ENCODE measurements at regions not wholly inside any gene's neighbourhood (a gene's known extent, or its start where the extent isn't known, plus 50 kb on each side); places are given as distances from the start of the nearest gene placed in this dataset.

DNA sequence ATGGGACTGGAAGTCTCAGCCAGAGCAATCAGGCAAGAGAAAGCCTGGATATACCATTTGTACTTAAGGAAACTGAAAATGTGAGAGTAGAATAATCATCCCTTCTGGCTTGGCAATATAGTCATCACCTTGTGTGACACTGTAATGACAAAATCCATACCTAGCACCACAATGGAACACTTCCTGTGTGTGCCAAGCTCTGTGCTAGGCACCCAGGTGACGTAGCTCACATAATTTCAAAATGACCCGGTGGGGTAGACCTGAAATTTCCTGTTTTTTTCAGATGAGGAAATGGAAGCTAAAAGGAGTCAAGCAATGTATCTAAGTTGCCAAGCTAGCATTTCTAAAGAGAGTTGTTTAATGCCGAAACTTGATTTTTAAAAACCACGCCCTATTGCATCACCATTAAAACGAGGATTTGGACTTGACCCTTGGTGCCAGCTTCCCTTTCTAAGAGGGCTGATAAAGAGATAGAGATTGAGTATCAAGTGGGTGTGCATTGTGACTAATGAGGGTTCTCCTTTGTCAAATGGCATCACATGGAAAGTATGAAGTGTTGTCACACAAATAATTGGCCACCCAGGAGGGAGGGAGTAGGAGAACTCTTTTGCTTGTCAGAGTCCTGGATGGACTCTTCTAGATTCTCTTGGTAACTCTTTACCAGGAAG, 141.3 kb upstream of the PDZRN3 start:
- no peak overlapping the region for H3K4me3 ChIP-seq (ENCODE audit: low read depth, low read length)
- TF ChIP-seq, protein P1, sequence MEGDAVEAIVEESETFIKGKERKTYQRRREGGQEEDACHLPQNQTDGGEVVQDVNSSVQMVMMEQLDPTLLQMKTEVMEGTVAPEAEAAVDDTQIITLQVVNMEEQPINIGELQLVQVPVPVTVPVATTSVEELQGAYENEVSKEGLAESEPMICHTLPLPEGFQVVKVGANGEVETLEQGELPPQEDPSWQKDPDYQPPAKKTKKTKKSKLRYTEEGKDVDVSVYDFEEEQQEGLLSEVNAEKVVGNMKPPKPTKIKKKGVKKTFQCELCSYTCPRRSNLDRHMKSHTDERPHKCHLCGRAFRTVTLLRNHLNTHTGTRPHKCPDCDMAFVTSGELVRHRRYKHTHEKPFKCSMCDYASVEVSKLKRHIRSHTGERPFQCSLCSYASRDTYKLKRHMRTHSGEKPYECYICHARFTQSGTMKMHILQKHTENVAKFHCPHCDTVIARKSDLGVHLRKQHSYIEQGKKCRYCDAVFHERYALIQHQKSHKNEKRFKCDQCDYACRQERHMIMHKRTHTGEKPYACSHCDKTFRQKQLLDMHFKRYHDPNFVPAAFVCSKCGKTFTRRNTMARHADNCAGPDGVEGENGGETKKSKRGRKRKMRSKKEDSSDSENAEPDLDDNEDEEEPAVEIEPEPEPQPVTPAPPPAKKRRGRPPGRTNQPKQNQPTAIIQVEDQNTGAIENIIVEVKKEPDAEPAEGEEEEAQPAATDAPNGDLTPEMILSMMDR (IDR thresholded peaks at IDR 0.05; ENCODE audit: insufficient read depth, low read depth, low read length, missing control alignments) = no peak
- DNase-seq (ENCODE audit: low read depth) = no peak

DNA sequence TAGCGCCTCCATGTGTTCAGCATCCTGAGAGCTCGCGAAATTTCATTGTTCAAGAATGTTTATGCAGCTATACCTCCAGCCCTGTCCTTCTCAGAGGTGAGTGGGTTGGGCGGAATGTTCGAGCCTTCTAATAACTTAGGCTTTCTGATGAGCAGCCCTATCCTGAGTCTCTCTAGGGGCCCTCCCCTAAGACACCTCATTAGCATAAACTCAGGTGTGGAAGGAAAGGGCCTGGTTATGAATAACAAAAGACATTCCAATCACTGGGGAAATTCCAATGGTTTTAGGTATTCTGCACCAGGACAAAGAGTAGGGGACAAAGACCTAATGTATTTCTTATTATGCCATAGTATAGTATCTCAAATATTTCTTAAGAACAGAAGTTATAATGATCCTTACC, 138.1 kb upstream of the PDZRN3 start:
- H3K4me3 ChIP-seq (ENCODE audit: low read depth, low read length) = no peak overlapping the region
- TF ChIP-seq, protein P1 (IDR thresholded peaks at IDR 0.05; ENCODE audit: insufficient read depth, low read depth, low read length, missing control alignments) = no peak
- DNase-seq (ENCODE audit: low read depth) = no peak

DNA sequence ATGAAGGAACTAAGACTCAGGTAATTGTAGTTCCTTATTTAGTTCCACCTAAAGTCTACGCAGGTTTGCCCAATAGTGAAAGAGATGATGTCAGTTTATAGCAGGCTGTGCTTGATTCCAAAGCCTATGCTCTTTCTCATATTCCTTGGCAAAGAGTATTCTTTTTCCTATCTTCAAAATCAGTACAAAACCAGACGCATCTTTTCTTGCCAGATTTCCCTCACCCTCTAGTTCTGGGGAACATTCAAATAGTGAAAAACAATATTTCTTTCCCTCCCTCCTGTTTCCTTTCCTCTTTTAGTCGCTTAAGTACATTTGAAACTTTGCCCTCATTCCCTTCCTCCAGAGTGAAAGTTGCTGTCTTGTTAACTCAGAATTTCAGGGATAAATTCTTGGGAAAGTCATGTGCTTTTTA, 134.6 kb upstream of the PDZRN3 start:
- TF ChIP-seq, protein P1 (IDR thresholded peaks at IDR 0.05; ENCODE audit: insufficient read depth, low read depth, low read length, missing control alignments) = no peak
- no peak for DNase-seq (ENCODE audit: low read depth)
- H3K4me3 ChIP-seq (ENCODE audit: low read depth, low read length) = no peak overlapping the region

DNA sequence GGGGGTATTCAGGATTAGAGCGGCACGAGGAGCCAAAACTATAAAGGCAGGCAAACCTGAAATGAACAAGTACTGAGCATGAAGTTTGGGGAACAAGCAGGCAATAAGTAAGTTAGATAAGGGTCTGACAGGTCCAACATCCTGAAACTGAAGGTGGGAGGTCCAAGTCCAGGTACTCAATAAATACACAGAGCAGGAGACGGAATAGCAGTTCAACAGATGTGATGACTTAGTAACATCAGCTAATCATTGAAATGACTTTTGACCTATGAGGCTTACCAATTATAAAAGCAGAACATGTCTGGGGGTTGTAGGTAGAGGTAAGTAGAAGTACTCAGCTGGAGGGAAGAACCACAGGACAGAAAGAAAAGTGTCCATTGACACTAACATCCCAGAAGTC, 132.8 kb upstream of the PDZRN3 start:
- no peak for DNase-seq (ENCODE audit: low read depth)
- H3K4me3 ChIP-seq (ENCODE audit: low read depth, low read length) = no peak overlapping the region
- TF ChIP-seq, protein P1 (IDR thresholded peaks at IDR 0.05; ENCODE audit: insufficient read depth, low read depth, low read length, missing control alignments) = no peak

DNA sequence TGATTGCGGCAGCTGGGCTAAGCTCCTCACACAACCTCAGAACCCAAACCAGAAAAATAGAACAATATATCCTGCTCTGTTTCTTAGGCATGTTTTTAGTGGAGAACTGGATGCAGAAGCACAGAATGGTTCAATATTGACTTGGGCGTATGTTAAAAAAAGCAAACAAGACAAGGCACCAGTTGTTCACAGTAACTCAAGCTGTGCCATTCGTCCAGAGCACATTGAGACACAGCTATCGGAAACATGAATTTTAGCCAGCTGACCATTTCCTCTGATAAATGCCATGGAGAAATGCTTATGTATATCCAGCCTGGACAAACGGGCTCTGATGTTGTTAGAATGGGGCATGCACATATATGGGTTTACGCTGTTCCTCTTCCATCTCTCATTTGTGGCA, 129.2 kb upstream of the PDZRN3 start:
- TF ChIP-seq, protein P1 (IDR thresholded peaks at IDR 0.05; ENCODE audit: insufficient read depth, low read depth, low read length, missing control alignments) = no peak
- no peak overlapping the region for H3K4me3 ChIP-seq (ENCODE audit: low read depth, low read length)
- DNase-seq (ENCODE audit: low read depth) = no peak

DNA sequence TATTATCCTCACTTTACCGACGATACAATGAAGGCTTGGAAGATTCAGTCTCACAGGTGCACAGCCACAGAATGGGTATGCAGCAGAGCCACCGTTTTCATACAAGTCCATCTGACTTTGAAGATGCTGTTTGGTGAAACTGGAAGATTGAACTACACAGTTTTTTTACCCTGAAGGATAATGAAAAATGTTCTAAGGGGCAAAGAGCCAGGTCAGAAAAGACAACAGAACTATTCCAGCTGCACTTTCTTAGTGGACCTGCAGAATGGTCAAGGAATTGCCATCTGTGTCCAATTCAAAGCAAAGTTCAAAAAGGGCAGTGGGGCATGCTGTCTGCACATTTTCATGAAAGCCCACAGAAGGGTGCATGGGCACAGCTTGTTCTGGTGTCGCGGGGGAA, 127.6 kb upstream of the PDZRN3 start:
- H3K4me3 ChIP-seq (ENCODE audit: low read depth, low read length) = no peak overlapping the region
- no peak for DNase-seq (ENCODE audit: low read depth)
- TF ChIP-seq, protein P1 (IDR thresholded peaks at IDR 0.05; ENCODE audit: insufficient read depth, low read depth, low read length, missing control alignments) = no peak

DNA sequence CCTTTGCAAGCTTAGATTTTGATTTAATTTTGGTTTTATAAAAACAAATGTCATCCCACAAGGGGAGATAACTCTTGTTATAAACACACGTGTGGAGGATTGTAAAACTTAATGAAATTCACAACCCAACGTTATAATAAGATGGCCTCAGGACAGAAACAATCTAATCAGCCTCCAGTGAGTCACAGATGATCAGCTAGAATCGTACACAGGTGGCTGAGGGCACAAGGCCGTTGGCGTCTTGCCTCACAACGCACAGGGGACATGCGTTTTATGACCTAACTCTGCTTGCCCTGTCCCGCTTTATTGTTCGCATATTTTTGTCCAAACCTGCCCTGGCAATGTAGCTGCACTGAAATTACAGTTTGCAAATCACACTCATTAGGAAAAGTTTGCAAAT, 121.9 kb upstream of the PDZRN3 start:
- TF ChIP-seq, protein P1 (IDR thresholded peaks at IDR 0.05; ENCODE audit: insufficient read depth, low read depth, low read length, missing control alignments) = no peak
- no peak overlapping the region for H3K4me3 ChIP-seq (ENCODE audit: low read depth, low read length)
- no peak for DNase-seq (ENCODE audit: low read depth)
